GM10266 (cell line): ENCODE measurements at regions not wholly inside any gene's neighbourhood (a gene's known extent, or its start where the extent isn't known, plus 50 kb on each side); places are given as distances from the start of the nearest gene placed in this dataset.

Source experiments
- DNase-seq: peaks from one replicate; pipeline ENCODE4 v3.0.0; 2012; ENCODE audit errors: extremely low spot score
- CTCF ChIP-seq: IDR thresholded peaks from 2 replicates; pipeline ENCODE4 v1.5.1; 2012; ENCODE audit warnings: mild to moderate bottlenecking, low read depth; ENCODE audit not compliant: control insufficient read depth, insufficient read depth; ENCODE audit errors: missing control alignments

DNA sequence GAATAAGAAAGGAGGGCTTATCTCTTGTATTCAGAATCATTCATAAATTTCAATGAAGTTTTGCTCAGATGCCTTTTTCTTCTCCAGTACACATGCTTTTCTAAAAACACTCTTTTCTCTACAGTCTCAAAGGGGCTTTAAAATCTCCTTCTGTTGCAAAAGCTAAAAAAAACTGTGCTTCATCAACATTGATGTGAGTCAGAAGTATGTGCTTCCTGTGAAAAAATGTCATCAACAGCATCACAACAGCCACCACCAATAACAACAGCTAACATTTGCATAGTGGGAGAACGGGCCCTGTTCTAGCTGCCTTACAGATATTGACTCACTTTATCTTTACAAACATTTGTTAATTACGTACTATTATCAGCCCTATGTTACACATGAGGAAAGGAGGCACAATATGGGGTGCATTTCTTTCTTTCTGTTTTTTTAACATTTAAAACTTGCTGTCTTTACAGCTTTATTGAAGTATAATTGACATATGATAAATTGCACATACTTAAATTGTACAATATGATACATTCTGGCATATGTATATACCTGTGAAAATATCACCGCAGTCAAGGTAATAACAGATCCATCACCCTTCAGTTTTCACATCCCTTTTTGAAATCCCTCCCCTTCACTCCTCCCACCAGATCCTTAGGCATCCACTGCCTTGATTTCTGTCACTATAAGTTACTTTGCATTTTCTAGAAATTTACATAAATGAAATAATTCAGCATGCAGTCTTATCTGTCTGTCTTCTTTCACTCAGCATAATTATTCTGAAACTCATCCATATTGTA is 1605.4 kb upstream of the LRRTM3 start:
- TF ChIP-seq CTCF = no peak
- DNase-seq = no peak

DNA sequence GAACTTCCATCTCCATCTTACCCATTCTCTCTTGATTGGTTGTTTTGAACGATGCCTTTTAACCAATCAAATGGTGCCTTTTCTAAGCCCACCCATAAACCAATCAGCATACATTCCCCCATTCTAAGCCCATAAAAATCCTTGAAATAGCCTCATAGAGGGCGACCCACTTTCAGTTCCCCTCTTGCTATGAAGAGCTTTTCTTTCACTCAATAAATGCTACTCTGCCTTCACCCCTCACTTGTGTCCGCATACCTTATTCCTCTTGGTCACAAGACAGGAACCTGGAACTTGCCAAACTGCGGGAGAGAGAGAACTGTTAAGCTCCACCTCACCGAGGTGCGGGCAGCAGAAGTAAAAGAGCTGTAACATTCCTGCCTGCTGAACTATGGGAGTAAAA is 1602.0 kb upstream of the LRRTM3 start:
- no peak for DNase-seq
- no peak for TF ChIP-seq CTCF

DNA sequence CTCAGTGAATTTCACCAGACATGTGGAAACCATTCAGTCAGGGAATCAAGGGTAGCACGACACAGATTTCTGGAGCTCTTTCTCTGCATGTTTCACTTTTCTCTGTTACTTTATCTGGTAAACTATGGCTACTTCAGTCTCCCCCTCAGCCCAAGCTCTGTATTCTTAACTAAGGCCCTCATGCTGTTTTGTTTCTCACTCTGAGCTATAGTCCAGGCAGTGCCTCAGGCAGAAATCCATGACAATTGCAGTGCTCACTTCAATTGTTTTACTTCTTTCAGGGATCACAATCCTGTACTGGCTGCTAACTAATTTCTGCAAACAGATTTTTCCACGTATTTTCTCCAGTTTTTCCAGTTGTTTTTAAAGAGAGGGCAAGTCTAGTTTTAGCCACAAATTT is 1599.9 kb upstream of the LRRTM3 start:
- no peak for TF ChIP-seq CTCF
- no peak for DNase-seq

DNA sequence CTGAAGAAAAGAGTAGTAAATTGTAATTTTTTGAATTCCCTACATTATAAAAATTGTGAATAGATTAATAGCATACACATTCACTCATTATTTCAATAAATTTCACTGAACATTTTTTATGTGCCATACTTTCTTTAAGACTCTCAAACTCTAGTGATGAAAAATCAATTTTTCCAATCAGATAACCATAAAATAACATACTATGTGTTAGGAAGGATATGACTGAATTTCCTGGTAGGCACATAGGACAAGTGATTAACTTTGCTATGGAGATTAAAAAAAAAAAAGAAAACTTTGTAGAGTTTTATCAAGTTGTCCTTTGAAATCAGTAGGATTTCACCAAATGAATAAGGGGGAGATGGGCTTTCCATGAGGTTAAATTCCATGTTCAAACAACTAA is 1597.3 kb upstream of the LRRTM3 start:
- no peak for TF ChIP-seq CTCF
- DNase-seq = no peak

DNA sequence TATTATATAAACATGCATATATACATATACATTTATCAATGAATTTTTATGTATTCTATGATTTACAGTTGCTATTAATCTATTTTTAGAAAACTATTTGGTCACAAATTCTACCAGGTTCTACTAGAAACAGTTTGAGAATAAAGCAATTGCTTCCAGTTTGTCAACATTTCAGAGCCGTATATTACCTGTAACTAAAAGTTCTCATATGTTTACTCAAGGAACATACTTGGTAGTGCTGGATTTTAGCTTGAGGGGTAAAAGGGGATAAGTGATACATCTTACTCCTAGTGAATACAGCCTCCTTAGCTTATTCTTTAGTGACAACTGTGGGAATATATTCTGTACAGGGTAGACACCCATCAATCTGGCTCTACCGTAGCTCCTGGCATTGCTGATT is 1590.5 kb upstream of the LRRTM3 start:
- TF ChIP-seq CTCF = no peak
- DNase-seq = no peak

- TF ChIP-seq CTCF = no peak
- no peak for DNase-seq
These were observed 1585.5 kb upstream of the LRRTM3 start for GRCh38 chr10:65340340-65340739.

DNA sequence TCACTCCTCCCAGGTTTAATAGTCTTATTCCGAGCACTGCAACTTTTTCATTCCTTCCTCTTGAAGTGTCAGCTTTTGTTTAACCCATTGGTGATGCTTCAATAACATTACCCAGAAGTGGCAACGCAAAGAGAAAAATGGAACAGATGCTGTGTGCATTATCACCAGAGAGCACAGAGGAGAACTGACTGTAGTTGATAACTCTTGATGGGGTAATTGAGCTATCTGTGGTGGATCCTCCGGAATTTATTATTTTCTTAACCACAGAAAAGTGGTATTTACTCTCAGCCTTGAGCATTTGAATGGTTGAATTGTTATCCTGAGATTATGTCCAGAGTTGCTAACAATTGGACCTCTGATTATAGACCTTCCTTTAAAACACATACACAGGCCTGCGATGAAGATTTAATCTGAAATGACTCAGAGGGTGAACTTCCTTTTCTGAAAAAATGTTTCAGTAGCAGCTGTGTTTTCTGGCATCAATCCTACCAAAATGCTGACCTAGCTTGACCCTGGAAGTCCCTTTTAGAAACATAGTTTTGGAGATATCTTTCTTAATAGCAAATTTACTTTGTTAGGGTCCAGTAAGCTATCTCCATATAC is 1584.4 kb upstream of the LRRTM3 start:
- TF ChIP-seq CTCF = no peak
- no peak for DNase-seq
